GM12878 (cell line): ENCODE measurements at regions not wholly inside any gene's neighbourhood (a gene's known extent, or its start where the extent isn't known, plus 50 kb on each side); places are given as distances from the start of the nearest gene placed in this dataset.

Source experiments
- ATAC-seq: fragments of 200-7000 bp; cut with Tn5 transposase; 3 replicates; pipeline ENCODE4 v1.9.1; 2020; ENCODE audit warnings: mild to moderate bottlenecking, moderate library complexity
- BruUV-seq: library from RNA; stranded (reverse); fragments of 400-500 nt; replicated peaks from 2 replicates; lab custom pipeline; 2021; lab: Mats Ljungman, UMichigan
- CTCF ChIA-PET: fragments of 300-600 bp; sonication (Branson Sonifier 250); formaldehyde crosslinking; extraction: SDS; loops from one replicate; lab custom pipeline; 2021; ENCODE audit warnings: inconsistent platforms; lab: Yijun Ruan, JAX
- POLR2A ChIA-PET: fragments of 350-600 bp; formaldehyde crosslinking; extraction: SDS; loops from one replicate; lab custom pipeline; 2021; ENCODE audit warnings: inconsistent platforms; lab: Charles Lee
- RAD21 ChIA-PET: fragments of 300-600 bp; sonication (Branson Sonifier 250); formaldehyde crosslinking; loops from one replicate; lab custom pipeline; 2023; ENCODE audit warnings: antibody characterized with exemption; ENCODE audit not compliant: unreplicated experiment; lab: Charles Lee
- SMC1A ChIA-PET: fragments of 300-600 bp; sonication (Branson Sonifier 250); formaldehyde crosslinking; loops from one replicate; lab custom pipeline; 2023; ENCODE audit not compliant: unreplicated experiment, uncharacterized antibody; lab: Charles Lee
- DNase-seq: peaks from one replicate; pipeline ENCODE4 v3.0.0-alpha.2; 2011; ENCODE audit warnings: low read depth, low spot score
- FAIRE-seq: peaks from 3 replicates; lab custom pipeline; 2011; peaks lifted over from hg19 to GRCh38; lab: Jason Lieb, UNC
- H2AFZ ChIP-seq: 2 replicates; pipeline ENCODE4 v1.6.0; 2011; ENCODE audit warnings: low read depth, low read length, control low read depth; ENCODE audit not compliant: control insufficient read depth
- H3K27ac ChIP-seq: 2 replicates; pipeline ENCODE4 v1.5.1; 2011; ENCODE audit warnings: control low read depth; ENCODE audit not compliant: control insufficient read depth, insufficient read depth
- H3K27me3 ChIP-seq, 2 experiments: replicated peaks in 1 of 2; 2 replicates each; pipeline versions ENCODE4 v1.6.0 to v1.6.1; 2011; ENCODE audit warnings: low read length in 1 of 2; ENCODE audit not compliant: control insufficient read depth in 2 of 2, insufficient read depth in 2 of 2
- H3K36me3 ChIP-seq, 2 experiments: 2 replicates each; pipeline ENCODE4 v1.5.1; 2011; ENCODE audit warnings: low read length in 1 of 2; ENCODE audit not compliant: control insufficient read depth in 2 of 2, insufficient read depth in 2 of 2
- H3K4me1 ChIP-seq: 2 replicates; pipeline ENCODE4 v1.6.1; 2011; ENCODE audit warnings: mild to moderate bottlenecking, low read length, moderate library complexity, mixed read lengths; ENCODE audit not compliant: control insufficient read depth, insufficient read depth
- H3K4me2 ChIP-seq: 2 replicates; pipeline ENCODE4 v1.6.0; 2011; ENCODE audit warnings: control low read depth; ENCODE audit not compliant: control insufficient read depth, insufficient read depth
- H3K4me3 ChIP-seq: fragments of 200-600 bp; sonication (generic); 2 replicates; pipeline ENCODE4 v1.5.1; 2016
- H3K79me2 ChIP-seq: 2 replicates; pipeline ENCODE4 v1.6.0; 2011; ENCODE audit warnings: low read length; ENCODE audit not compliant: control insufficient read depth, insufficient read depth
- H3K9ac ChIP-seq: 2 replicates; pipeline ENCODE4 v1.8.0; 2011; ENCODE audit warnings: low read length, control low read depth, mixed read lengths; ENCODE audit not compliant: control insufficient read depth, insufficient read depth
- H3K9me3 ChIP-seq: replicated peaks from 3 replicates; pipeline ENCODE4 v1.5.1; 2011; ENCODE audit warnings: mild to moderate bottlenecking, low read length; ENCODE audit not compliant: control insufficient read depth, insufficient read depth
- H4K20me1 ChIP-seq: 2 replicates; pipeline ENCODE4 v1.6.0; 2011; ENCODE audit not compliant: control insufficient read depth, insufficient read depth
- BCL11A ChIP-seq: IDR thresholded peaks from 2 replicates; pipeline ENCODE4 v1.6.1; 2011; ENCODE audit warnings: low read depth, low read length
- MEF2A ChIP-seq: IDR thresholded peaks from 2 replicates; pipeline ENCODE4 v1.6.1; 2011; ENCODE audit warnings: low read depth, mild to moderate bottlenecking, low read length, moderate library complexity; ENCODE audit not compliant: insufficient read depth
- MLLT1 ChIP-seq: fragments of 450-650 bp; IDR thresholded peaks from 2 replicates; pipeline ENCODE4 v1.6.1; 2016; ENCODE audit warnings: mild to moderate bottlenecking
- PAX5 ChIP-seq: IDR thresholded peaks from 2 replicates; pipeline ENCODE4 v1.6.1; 2011; ENCODE audit warnings: low read depth, low read length, borderline replicate concordance
- POLR2AphosphoS2 ChIP-seq: IDR thresholded peaks from 2 replicates; pipeline ENCODE4 v1.6.1; 2011; ENCODE audit warnings: low read depth, mild to moderate bottlenecking, low read length, improper control_type of control experiment, moderate library complexity
- POU2F2 ChIP-seq: IDR thresholded peaks from 3 replicates; pipeline ENCODE4 v1.6.1; 2011; ENCODE audit warnings: low read depth, mild to moderate bottlenecking, low read length, borderline replicate concordance
- PRDM15 ChIP-seq: fragments of 450-650 bp; formaldehyde crosslinking; IDR thresholded peaks from 2 replicates; pipeline ENCODE4 v1.4.0; 2020; ENCODE audit warnings: mild to moderate bottlenecking, moderate library complexity
- RAD51 ChIP-seq: fragments of 450-650 bp; IDR thresholded peaks from 2 replicates; pipeline ENCODE4 v1.6.1; 2016; ENCODE audit warnings: moderate library complexity, mild to moderate bottlenecking, inconsistent platforms
- USF1 ChIP-seq: IDR thresholded peaks from 2 replicates; pipeline ENCODE4 v1.6.1; 2011; ENCODE audit warnings: borderline replicate concordance, low read depth, mild to moderate bottlenecking, moderate library complexity, mixed read lengths, low read length; ENCODE audit not compliant: insufficient read depth; ENCODE audit errors: extremely low read length
- ZBTB4 ChIP-seq: fragments of 450-650 bp; formaldehyde crosslinking; IDR thresholded peaks from 2 replicates; pipeline ENCODE4 v1.4.0; 2022; ENCODE audit warnings: mild to moderate bottlenecking, moderate library complexity
- ZNF384 ChIP-seq: IDR thresholded peaks from 2 replicates; pipeline ENCODE4 v1.6.1; 2012; ENCODE audit warnings: low read depth, mild to moderate bottlenecking, low read length, improper control_type of control experiment, borderline replicate concordance
- WGBS: methylation state at CpG from one replicate; pipeline ENCODE4 v1.1.6; 2016; ENCODE audit warnings: low lambda C conversion rate; ENCODE audit not compliant: insufficient replicate concordance, insufficient coverage; ENCODE audit errors: missing lambda C conversion rate; 5-methylcytosine and 5-hydroxymethylcytosine counted together
- in situ Hi-C: fragments of 300-500 bp; cut with MboI; formaldehyde crosslinking; loops from 9 replicates; pipeline ENCODE4 v1.14.3; 2018; ENCODE audit warnings: mixed read lengths
- intact Hi-C: fragments of 100-400 bp; cut with micrococcal nuclease; formaldehyde crosslinking; loops from one replicate; pipeline ENCODE4 v1.14.2; 2022; ENCODE audit not compliant: unreplicated experiment

GRCh38 chr6:26195924-26196845 lies 109.0 kb downstream of the HFE start:
- peak overlapping the region; percentile 73 for H3K4me3 ChIP-seq
- ATAC-seq (no peak), DNase-seq (no peak), FAIRE-seq (no peak)
- H3K9ac ChIP-seq = peak overlapping the region; percentile 96
- no peaks in the 10 kb centered on the region for H3K4me1 ChIP-seq
- H3K9me3 ChIP-seq = no peaks in the 10 kb centered on the region
- ChIA-PET RAD21 (interaction anchor here (0.7 to 4.7 kb wide), 15 partner anchors 9 to 174 kb away, joined by 3 to 36 read pairs (median 4); a partner anchor contains a TSS), CTCF (interaction anchor here (0.5 to 6.4 kb wide), 8 partner anchors 9 to 76 kb away, joined by 3 to 35 read pairs (median 4); a partner anchor contains a TSS), POLR2A (interaction anchor here (0.8 to 8.5 kb wide), 18 partner anchors 10 to 951 kb away, joined by 3 to 109 read pairs (median 4); a partner anchor contains a TSS), SMC1A (interaction anchor here (0.8 to 5.2 kb wide), 13 partner anchors 9 to 164 kb away, joined by 3 to 32 read pairs (median 5); a partner anchor contains a TSS)
- intact Hi-C loops = loop anchor here (5.0 kb wide), 5 partner anchors 94 to 1696 kb away; a partner anchor contains a TSS
- H3K79me2 ChIP-seq = peaks cover 38% of the 10 kb centered on the region
- BruUV-seq = no TSS peak
- under 1% methylated on average over 28 of the region's 28 CpGs for WGBS
- H3K4me2 ChIP-seq = peak overlapping the region; percentile 87
- no peaks in the 10 kb centered on the region for H3K36me3 ChIP-seq
- in situ Hi-C loops = loop anchor here (5.0 to 10.0 kb wide), 4 partner anchors 74 to 1696 kb away; a partner anchor contains a TSS
- H3K27ac ChIP-seq = peak overlapping the region; percentile 80
- H3K27me3 ChIP-seq = no peaks in the 10 kb centered on the region
- no peak overlapping the region for H2AFZ ChIP-seq
- no peaks in the 10 kb centered on the region; the same call in 1 of the 2 replicates for H4K20me1 ChIP-seq
- TF ChIP-seq BCL11A (no peak), PAX5 (no peak), POU2F2 (peak; percentile 26; the same call in 1 of the 3 replicates), PRDM15 (CRISPR knock-in tag) (peak; percentile 79; the same call in 1 of the 2 replicates), MLLT1 (peak; percentile 53; the same call in 1 of the 2 replicates), USF1 (peak; percentile 73), ZBTB4 (CRISPR knock-in tag) (0 out of 2 replicates have a peak, but pooled peaks have one; percentile 43), MEF2A (no peak), ZNF384 (no peak), POLR2AphosphoS2 (no peak), RAD51 (peak; percentile 95)
